MG63 (cell line): ENCODE measurements at regions not wholly inside any gene's neighbourhood (a gene's known extent, or its start where the extent isn't known, plus 50 kb on each side); places are given as distances from the start of the nearest gene placed in this dataset.
"Not testable (repeated sequence)": the region's sequence is repeated elsewhere in the genome, so short reads cannot be mapped to it uniquely, and the experiment has no call there.

ENCODE experiments used
- DNase-seq: peaks from one replicate; pipeline ENCODE4 v3.0.0-alpha.2; 2020
- H3K27me3 ChIP-seq: fragments of 250-450 bp; sonication (Bioruptor Pico); 2 replicates; pipeline ENCODE4 v1.5.1; 2020; ENCODE audit warnings: mild to moderate bottlenecking, moderate library complexity
- H3K36me3 ChIP-seq: fragments of 250-450 bp; sonication (Bioruptor Pico); 2 replicates; pipeline ENCODE4 v1.5.1; 2020; ENCODE audit warnings: mild to moderate bottlenecking, moderate library complexity
- H3K4me3 ChIP-seq: fragments of 250-450 bp; sonication (Bioruptor Pico); 2 replicates; pipeline ENCODE4 v1.5.1; 2020; ENCODE audit warnings: mild to moderate bottlenecking, moderate library complexity
- H3K9me3 ChIP-seq: fragments of 250-450 bp; sonication (Bioruptor Pico); 2 replicates; pipeline ENCODE4 v1.5.1; 2020; ENCODE audit warnings: mild to moderate bottlenecking, moderate library complexity

- Histone ChIP-seq H3K9me3 (no peaks in the 10 kb centered on the region), H3K4me3 (no peak overlapping the region), H3K36me3 (no peaks in the 10 kb centered on the region), H3K27me3 (no peaks in the 10 kb centered on the region)
- no peak for DNase-seq
These were observed 542.8 kb upstream of the ID2 start for GRCh38 chr2:8138923-8139667.

GRCh38 chr2:8139668-8140200 is 542.1 kb upstream of the ID2 start:
- H3K27me3 ChIP-seq: no peaks in the 10 kb centered on the region
- H3K4me3 ChIP-seq: no peak overlapping the region
- DNase-seq: no peak
- H3K36me3 ChIP-seq: no peaks in the 10 kb centered on the region
- H3K9me3 ChIP-seq: no peaks in the 10 kb centered on the region

- Histone ChIP-seq H3K4me3 (no peak overlapping the region), H3K9me3 (no peaks in the 10 kb centered on the region), H3K27me3 (no peaks in the 10 kb centered on the region), H3K36me3 (no peaks in the 10 kb centered on the region)
- DNase-seq: no peak
These were observed 540.7 kb upstream of the ID2 start for GRCh38 chr2:8141079-8141707.

GRCh38 chr2:8141780-8142179 is 540.1 kb upstream of the ID2 start:
- no peak for DNase-seq
- Histone ChIP-seq H3K4me3 (no peak overlapping the region), H3K36me3 (no peaks in the 10 kb centered on the region), H3K9me3 (no peaks in the 10 kb centered on the region), H3K27me3 (no peaks in the 10 kb centered on the region)

GRCh38 chr2:8142461-8142860 is 539.4 kb upstream of the ID2 start:
- Histone ChIP-seq H3K9me3 (no peaks in the 10 kb centered on the region), H3K4me3 (no peak overlapping the region), H3K27me3 (no peaks in the 10 kb centered on the region), H3K36me3 (no peaks in the 10 kb centered on the region)
- DNase-seq: no peak

GRCh38 chr2:8144131-8144631 is 537.7 kb upstream of the ID2 start:
- no peak for DNase-seq

GRCh38 chr2:8144785-8145184 is 537.1 kb upstream of the ID2 start:
- H3K36me3 ChIP-seq: no peaks in the 10 kb centered on the region
- DNase-seq: peak; percentile 54
- no peaks in the 10 kb centered on the region for H3K9me3 ChIP-seq
- no peaks in the 10 kb centered on the region for H3K27me3 ChIP-seq
- H3K4me3 ChIP-seq: no peak overlapping the region

More at GRCh38 chr2:8144131-8144631, 537.7 kb upstream of the ID2 start:
- Histone ChIP-seq H3K9me3 (no peaks in the 10 kb centered on the region), H3K4me3 (no peak overlapping the region), H3K27me3 (no peaks in the 10 kb centered on the region), H3K36me3 (no peaks in the 10 kb centered on the region)

- not testable (repeated sequence) for H3K4me3 ChIP-seq, DNase-seq, H3K27me3 ChIP-seq, H3K9me3 ChIP-seq, H3K36me3 ChIP-seq
These were observed 536.5 kb upstream of the ID2 start for GRCh38 chr2:8145375-8145774.

- H3K4me3 ChIP-seq: no peak overlapping the region
- DNase-seq: no peak
- H3K27me3 ChIP-seq: no peaks in the 10 kb centered on the region
- no peaks in the 10 kb centered on the region for H3K36me3 ChIP-seq
- no peaks in the 10 kb centered on the region for H3K9me3 ChIP-seq
These were observed 535.5 kb upstream of the ID2 start for GRCh38 chr2:8146132-8147005.

GRCh38 chr2:8148260-8149006 is 533.4 kb upstream of the ID2 start:
- H3K27me3 ChIP-seq: no peaks in the 10 kb centered on the region
- H3K4me3 ChIP-seq: no peak overlapping the region
- no peaks in the 10 kb centered on the region for H3K9me3 ChIP-seq
- peak; percentile 87 for DNase-seq
- no peaks in the 10 kb centered on the region for H3K36me3 ChIP-seq

GRCh38 chr2:8149007-8149405 is 532.9 kb upstream of the ID2 start:
- DNase-seq: no peak
- no peaks in the 10 kb centered on the region for H3K9me3 ChIP-seq
- no peaks in the 10 kb centered on the region for H3K36me3 ChIP-seq
- no peak overlapping the region for H3K4me3 ChIP-seq
- H3K27me3 ChIP-seq: no peaks in the 10 kb centered on the region

GRCh38 chr2:8149985-8150539 is 531.8 kb upstream of the ID2 start:
- Histone ChIP-seq H3K36me3 (no peaks in the 10 kb centered on the region), H3K27me3 (no peaks in the 10 kb centered on the region), H3K4me3 (no peak overlapping the region), H3K9me3 (no peaks in the 10 kb centered on the region)
- DNase-seq: no peak

GRCh38 chr2:8151888-8152287 is 530.0 kb upstream of the ID2 start:
- Histone ChIP-seq H3K27me3 (no peaks in the 10 kb centered on the region), H3K4me3 (no peak overlapping the region), H3K36me3 (no peaks in the 10 kb centered on the region), H3K9me3 (no peaks in the 10 kb centered on the region)
- DNase-seq: no peak

GRCh38 chr2:8152392-8153257 is 529.2 kb upstream of the ID2 start:
- H3K27me3 ChIP-seq: no peaks in the 10 kb centered on the region
- no peaks in the 10 kb centered on the region for H3K9me3 ChIP-seq
- no peak overlapping the region for H3K4me3 ChIP-seq
- no peak for DNase-seq
- no peaks in the 10 kb centered on the region for H3K36me3 ChIP-seq

- Histone ChIP-seq H3K36me3 (no peaks in the 10 kb centered on the region), H3K27me3 (no peaks in the 10 kb centered on the region), H3K9me3 (no peaks in the 10 kb centered on the region), H3K4me3 (no peak overlapping the region)
- DNase-seq: no peak
These were observed 528.6 kb upstream of the ID2 start for GRCh38 chr2:8153258-8153718.
